ENCODE measurements at regions not wholly inside any gene's neighbourhood (a gene's known extent, or its start where the extent isn't known, plus 50 kb on each side); places are given as distances from the start of the nearest gene placed in this dataset.

GRCh38 chr3:159775372-159775961 is 213.2 kb upstream of the IL12A start:
- DNase-seq: peak; percentile 84

- DNase-seq: no peak
These were observed 211.9 kb upstream of the IL12A start for GRCh38 chr3:159776779-159777178.

GRCh38 chr3:159779883-159780282 is 208.8 kb upstream of the IL12A start:
- no peak for DNase-seq

GRCh38 chr3:159781867-159782266 is 206.8 kb upstream of the IL12A start:
- DNase-seq: no peak

GRCh38 chr3:159782724-159783421 is 205.8 kb upstream of the IL12A start:
- no peak for DNase-seq

GRCh38 chr3:159783780-159784742 is 204.6 kb upstream of the IL12A start:
- peak; percentile 56 for DNase-seq

- DNase-seq: no peak
These were observed 203.3 kb upstream of the IL12A start for GRCh38 chr3:159785273-159785708.

- no peak for DNase-seq
These were observed 202.0 kb upstream of the IL12A start for GRCh38 chr3:159786489-159787177.

- DNase-seq: peak; percentile 62
These were observed 201.5 kb upstream of the IL12A start for GRCh38 chr3:159787178-159787574.

GRCh38 chr3:159787794-159788205 is 200.8 kb upstream of the IL12A start:
- DNase-seq: no peak

- DNase-seq: no peak
These were observed 200.3 kb upstream of the IL12A start for GRCh38 chr3:159788291-159788690.

GRCh38 chr3:159789017-159789416 is 199.6 kb upstream of the IL12A start:
- DNase-seq: no peak

GRCh38 chr3:159789742-159790635 is 198.6 kb upstream of the IL12A start:
- DNase-seq: no peak

- DNase-seq: no peak
These were observed 197.3 kb upstream of the IL12A start for GRCh38 chr3:159791336-159791735.

- no peak for DNase-seq
These were observed 196.6 kb upstream of the IL12A start for GRCh38 chr3:159792070-159792469.

GRCh38 chr3:159795042-159795441 is 193.6 kb upstream of the IL12A start:
- DNase-seq: no peak

- DNase-seq: no peak
These were observed 192.9 kb upstream of the IL12A start for GRCh38 chr3:159795681-159796175.

GRCh38 chr3:159796226-159796625 is 192.4 kb upstream of the IL12A start:
- DNase-seq: no peak

GRCh38 chr3:159796744-159797143 is 191.9 kb upstream of the IL12A start:
- DNase-seq: peak; percentile 79

- no peak for DNase-seq
These were observed 190.9 kb upstream of the IL12A start for GRCh38 chr3:159797771-159798170.

GRCh38 chr3:159798951-159799350 is 189.7 kb upstream of the IL12A start:
- peak; percentile 97 for DNase-seq
